OCI-LY1 (cell line): ENCODE measurements at regions not wholly inside any gene's neighbourhood (a gene's known extent, or its start where the extent isn't known, plus 50 kb on each side); places are given as distances from the start of the nearest gene placed in this dataset.

Experiments used
- CTCF ChIP-seq: fragments of 200-600 bp; sonication (generic), shearing (Covaris generic); IDR thresholded peaks from 2 replicates; pipeline ENCODE4 v1.5.1; 2017; ENCODE audit warnings: mild to moderate bottlenecking, antibody characterized with exemption, low read length, moderate library complexity, mixed read lengths
- EZH2 ChIP-seq: fragments of 200-600 bp; sonication (generic), shearing (Covaris generic); IDR thresholded peaks from 2 replicates; pipeline ENCODE4 v1.8.0; 2017; ENCODE audit warnings: borderline replicate concordance, mixed run types, mild to moderate bottlenecking, antibody characterized with exemption, low read length, moderate library complexity, mixed read lengths

DNA sequence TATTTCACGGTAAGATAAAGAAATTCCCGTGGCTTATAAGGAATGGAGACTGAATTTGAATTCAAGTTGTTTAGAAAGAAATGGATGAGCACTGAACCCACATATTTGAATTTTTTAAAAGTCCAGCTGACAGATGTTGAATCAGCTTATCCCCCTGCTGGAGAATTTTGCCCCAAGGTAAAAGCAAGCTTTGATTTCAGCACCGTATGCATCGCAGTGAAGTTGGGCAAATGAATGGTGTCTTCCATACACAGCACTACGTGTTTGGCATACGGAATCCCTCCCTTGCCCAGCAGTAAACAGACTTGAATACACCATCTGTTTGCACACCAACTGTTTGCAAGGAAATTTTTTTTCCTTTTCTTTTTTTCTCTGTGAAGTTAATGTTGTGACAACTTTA lies 77.5 kb upstream of the PEG3 start:
- TF ChIP-seq CTCF (no peak), EZH2 (no peak)
